GM12892 (cell line): ENCODE measurements at regions not wholly inside any gene's neighbourhood (a gene's known extent, or its start where the extent isn't known, plus 50 kb on each side); places are given as distances from the start of the nearest gene placed in this dataset.

Source experiments
- POLR2A ChIP-seq: IDR thresholded peaks from 2 replicates; pipeline ENCODE4 v1.6.1; 2011; ENCODE audit warnings: low read depth, low read length, control low read depth
- POLR2AphosphoS5 ChIP-seq: IDR thresholded peaks from 2 replicates; pipeline ENCODE4 v1.6.1; 2011; ENCODE audit warnings: low read depth, low read length, control low read depth

- TF ChIP-seq POLR2A (no peak), POLR2AphosphoS5 (no peak)
Observed at GRCh38 chr1:4058122-4058521, 158.1 kb upstream of the C1orf174 start.
